ENCODE measurements at regions not wholly inside any gene's neighbourhood (a gene's known extent, or its start where the extent isn't known, plus 50 kb on each side); places are given as distances from the start of the nearest gene placed in this dataset.

DNA sequence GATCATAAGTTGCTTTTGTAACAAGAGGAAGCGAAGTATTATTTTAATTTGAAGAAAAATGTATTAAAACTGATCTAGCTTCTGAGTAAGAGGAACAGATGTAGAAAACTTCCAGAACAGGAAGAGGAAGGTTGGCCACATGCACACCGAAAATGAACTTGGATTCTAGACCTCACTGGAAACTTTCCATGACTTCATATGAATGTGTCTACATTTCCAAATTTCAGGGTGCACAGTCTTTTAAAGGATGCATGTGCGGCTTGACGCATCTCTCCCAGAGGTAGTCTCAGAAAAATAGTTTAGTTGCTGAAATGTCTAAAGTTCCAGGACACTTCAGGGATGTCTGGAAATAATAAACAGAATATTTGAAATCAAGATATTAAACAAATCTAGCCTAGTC, 275.1 kb upstream of the MYOCD start:
- TF ChIP-seq, protein P1, sequence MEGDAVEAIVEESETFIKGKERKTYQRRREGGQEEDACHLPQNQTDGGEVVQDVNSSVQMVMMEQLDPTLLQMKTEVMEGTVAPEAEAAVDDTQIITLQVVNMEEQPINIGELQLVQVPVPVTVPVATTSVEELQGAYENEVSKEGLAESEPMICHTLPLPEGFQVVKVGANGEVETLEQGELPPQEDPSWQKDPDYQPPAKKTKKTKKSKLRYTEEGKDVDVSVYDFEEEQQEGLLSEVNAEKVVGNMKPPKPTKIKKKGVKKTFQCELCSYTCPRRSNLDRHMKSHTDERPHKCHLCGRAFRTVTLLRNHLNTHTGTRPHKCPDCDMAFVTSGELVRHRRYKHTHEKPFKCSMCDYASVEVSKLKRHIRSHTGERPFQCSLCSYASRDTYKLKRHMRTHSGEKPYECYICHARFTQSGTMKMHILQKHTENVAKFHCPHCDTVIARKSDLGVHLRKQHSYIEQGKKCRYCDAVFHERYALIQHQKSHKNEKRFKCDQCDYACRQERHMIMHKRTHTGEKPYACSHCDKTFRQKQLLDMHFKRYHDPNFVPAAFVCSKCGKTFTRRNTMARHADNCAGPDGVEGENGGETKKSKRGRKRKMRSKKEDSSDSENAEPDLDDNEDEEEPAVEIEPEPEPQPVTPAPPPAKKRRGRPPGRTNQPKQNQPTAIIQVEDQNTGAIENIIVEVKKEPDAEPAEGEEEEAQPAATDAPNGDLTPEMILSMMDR (IDR thresholded peaks at IDR 0.05; ENCODE audit: unreplicated experiment), result no peak
- no TSS peak for BruUV-seq (replicated peaks)
- Mint-ChIP-seq H3K9me3 (ENCODE audit: low read depth, unreplicated experiment) (peaks cover 9% of the 10 kb centered on the region), H3K4me3 (ENCODE audit: low read depth, unreplicated experiment) (no peak overlapping the region), H3K27me3 (ENCODE audit: unreplicated experiment) (no peaks in the 10 kb centered on the region), H3K27ac (ENCODE audit: unreplicated experiment) (no peak overlapping the region), H3K36me3 (ENCODE audit: insufficient read depth, unreplicated experiment) (no peaks in the 10 kb centered on the region), H3K4me1 (ENCODE audit: low read depth, unreplicated experiment) (no peaks in the 10 kb centered on the region)
- CTCF ChIA-PET, result no interaction called here
- DNase-seq, result no peak
- intact Hi-C loops (cut with micrococcal nuclease; ENCODE audit: unreplicated experiment), result no loop called here

GRCh38 chr17:12391468-12391867, 274.2 kb upstream of the MYOCD start:
- intact Hi-C loops (cut with micrococcal nuclease; ENCODE audit: unreplicated experiment), result no loop called here
- H3K36me3 Mint-ChIP-seq (ENCODE audit: insufficient read depth, unreplicated experiment), result no peaks in the 10 kb centered on the region
- BruUV-seq (replicated peaks), result no TSS peak
- H3K27me3 Mint-ChIP-seq (ENCODE audit: unreplicated experiment), result no peaks in the 10 kb centered on the region
- DNase-seq, result no peak
- H3K9me3 Mint-ChIP-seq (ENCODE audit: low read depth, unreplicated experiment), result peaks cover 13% of the 10 kb centered on the region
- H3K4me1 Mint-ChIP-seq (ENCODE audit: low read depth, unreplicated experiment), result no peaks in the 10 kb centered on the region
- no peak overlapping the region for H3K4me3 Mint-ChIP-seq (ENCODE audit: low read depth, unreplicated experiment)
- TF ChIP-seq, protein P1 (IDR thresholded peaks at IDR 0.05; ENCODE audit: unreplicated experiment), result no peak
- H3K27ac Mint-ChIP-seq (ENCODE audit: unreplicated experiment), result no peak overlapping the region
- CTCF ChIA-PET, result no interaction called here

GRCh38 chr17:12395733-12396354, 269.8 kb upstream of the MYOCD start:
- BruUV-seq (replicated peaks), result no TSS peak
- CTCF ChIA-PET, result no interaction called here

DNA sequence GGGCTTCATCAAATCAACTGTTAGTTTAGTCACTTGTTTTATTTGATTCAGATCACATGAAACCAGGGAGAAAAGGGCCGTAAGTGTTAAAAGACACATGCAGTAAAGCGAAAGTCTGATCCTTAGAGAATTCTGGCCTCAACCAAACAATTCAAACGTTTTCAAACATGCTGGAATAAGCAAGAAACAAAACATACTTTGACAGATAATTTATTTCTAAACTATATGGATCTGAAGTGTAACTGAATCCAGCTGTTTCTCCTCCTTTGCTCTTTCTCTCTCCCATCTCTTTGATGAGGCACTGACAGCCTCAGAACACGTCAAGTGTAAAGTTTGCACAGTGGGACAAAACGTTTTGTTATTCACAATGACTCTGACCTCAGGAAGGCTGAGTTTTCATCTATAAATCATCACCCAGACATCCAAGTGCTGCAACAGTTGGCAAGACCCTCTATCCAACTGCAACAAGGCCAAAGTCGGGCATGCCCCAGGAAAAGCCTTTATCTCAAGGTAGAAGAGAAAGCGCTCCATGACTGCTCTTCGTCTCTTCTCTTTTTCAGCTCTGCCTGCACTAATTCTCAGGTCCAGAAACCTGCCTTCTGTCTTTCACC, 267.1 kb upstream of the MYOCD start:
- Mint-ChIP-seq H3K9me3 (ENCODE audit: low read depth, unreplicated experiment) (peaks cover 18% of the 10 kb centered on the region), H3K27ac (ENCODE audit: unreplicated experiment) (no peak overlapping the region), H3K27me3 (ENCODE audit: unreplicated experiment) (no peaks in the 10 kb centered on the region), H3K4me1 (ENCODE audit: low read depth, unreplicated experiment) (no peaks in the 10 kb centered on the region), H3K36me3 (ENCODE audit: insufficient read depth, unreplicated experiment) (no peaks in the 10 kb centered on the region), H3K4me3 (ENCODE audit: low read depth, unreplicated experiment) (no peak overlapping the region)
- CTCF ChIA-PET, result no interaction called here
- intact Hi-C loops (cut with micrococcal nuclease; ENCODE audit: unreplicated experiment), result no loop called here
- BruUV-seq (replicated peaks), result no TSS peak
- DNase-seq, result no peak
- TF ChIP-seq, protein P1 (IDR thresholded peaks at IDR 0.05; ENCODE audit: unreplicated experiment), result no peak

More at GRCh38 chr17:12395733-12396354, 269.8 kb upstream of the MYOCD start:
- no peaks in the 10 kb centered on the region for H3K4me1 Mint-ChIP-seq (ENCODE audit: low read depth, unreplicated experiment)
- no peaks in the 10 kb centered on the region for H3K27me3 Mint-ChIP-seq (ENCODE audit: unreplicated experiment)
- intact Hi-C loops (cut with micrococcal nuclease; ENCODE audit: unreplicated experiment), result no loop called here
- TF ChIP-seq, protein P1 (IDR thresholded peaks at IDR 0.05; ENCODE audit: unreplicated experiment), result no peak
- peak; percentile 6 for DNase-seq
- H3K9me3 Mint-ChIP-seq (ENCODE audit: low read depth, unreplicated experiment), result peaks cover 18% of the 10 kb centered on the region
- H3K4me3 Mint-ChIP-seq (ENCODE audit: low read depth, unreplicated experiment), result no peak overlapping the region
- no peak overlapping the region for H3K27ac Mint-ChIP-seq (ENCODE audit: unreplicated experiment)
- no peaks in the 10 kb centered on the region for H3K36me3 Mint-ChIP-seq (ENCODE audit: insufficient read depth, unreplicated experiment)
